HG03280 (cell line): ENCODE measurements at regions not wholly inside any gene's neighbourhood (a gene's known extent, or its start where the extent isn't known, plus 50 kb on each side); places are given as distances from the start of the nearest gene placed in this dataset.
"Not testable (repeated sequence)": the region's sequence is repeated elsewhere in the genome, so short reads cannot be mapped to it uniquely, and the experiment has no call there.

Experiments used
- ATAC-seq: cut with Tn5 transposase; IDR thresholded peaks from one replicate; pipeline ENCODE4 v1.9.1; 2021; ENCODE audit warnings: mild to moderate bottlenecking, moderate library complexity; ENCODE audit not compliant: unreplicated experiment

- no peak for ATAC-seq
These were observed 376.2 kb upstream of the GRAMD2B start for GRCh38 chr5:126046846-126047571.

DNA sequence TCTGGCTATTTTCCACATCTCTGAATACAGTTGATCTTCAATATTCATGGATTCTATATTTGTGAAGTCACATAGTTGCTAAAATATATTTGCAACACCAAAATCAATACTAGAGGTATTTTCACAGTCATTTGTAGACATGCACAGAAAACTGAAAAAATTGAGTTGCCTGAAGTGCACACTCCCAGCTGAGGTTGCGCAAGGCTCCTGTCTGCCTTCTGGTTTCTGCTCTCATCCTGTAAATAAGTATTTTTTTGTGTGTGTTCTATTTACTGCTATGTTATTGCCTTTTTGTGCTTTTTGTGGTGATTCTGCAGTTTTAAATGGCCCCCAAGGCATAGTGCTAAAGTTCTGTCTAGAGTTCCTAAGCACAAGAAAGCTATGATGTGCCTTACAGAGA lies 371.1 kb upstream of the GRAMD2B start:
- ATAC-seq: no peak

- no peak for ATAC-seq
These were observed 370.4 kb upstream of the GRAMD2B start for GRCh38 chr5:126052791-126053190.

DNA sequence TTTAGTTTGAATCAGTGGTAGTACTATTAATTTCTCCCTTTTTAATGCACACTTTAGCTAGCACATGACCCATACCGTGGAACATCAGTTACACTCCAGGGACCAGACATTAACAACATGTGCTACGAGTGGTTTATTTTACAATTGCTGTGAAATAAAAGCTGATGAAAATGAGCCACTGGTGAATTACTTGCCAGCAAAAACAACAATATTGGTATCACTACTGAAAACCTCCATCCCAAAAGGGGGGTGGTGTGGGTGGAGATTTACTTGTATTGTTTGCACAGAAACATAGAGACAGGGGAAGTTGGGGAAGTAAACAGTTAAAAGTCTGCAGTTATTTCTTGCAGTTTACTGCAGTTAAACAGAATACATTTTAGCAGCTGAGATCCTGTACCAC lies 369.6 kb upstream of the GRAMD2B start:
- ATAC-seq: no peak

DNA sequence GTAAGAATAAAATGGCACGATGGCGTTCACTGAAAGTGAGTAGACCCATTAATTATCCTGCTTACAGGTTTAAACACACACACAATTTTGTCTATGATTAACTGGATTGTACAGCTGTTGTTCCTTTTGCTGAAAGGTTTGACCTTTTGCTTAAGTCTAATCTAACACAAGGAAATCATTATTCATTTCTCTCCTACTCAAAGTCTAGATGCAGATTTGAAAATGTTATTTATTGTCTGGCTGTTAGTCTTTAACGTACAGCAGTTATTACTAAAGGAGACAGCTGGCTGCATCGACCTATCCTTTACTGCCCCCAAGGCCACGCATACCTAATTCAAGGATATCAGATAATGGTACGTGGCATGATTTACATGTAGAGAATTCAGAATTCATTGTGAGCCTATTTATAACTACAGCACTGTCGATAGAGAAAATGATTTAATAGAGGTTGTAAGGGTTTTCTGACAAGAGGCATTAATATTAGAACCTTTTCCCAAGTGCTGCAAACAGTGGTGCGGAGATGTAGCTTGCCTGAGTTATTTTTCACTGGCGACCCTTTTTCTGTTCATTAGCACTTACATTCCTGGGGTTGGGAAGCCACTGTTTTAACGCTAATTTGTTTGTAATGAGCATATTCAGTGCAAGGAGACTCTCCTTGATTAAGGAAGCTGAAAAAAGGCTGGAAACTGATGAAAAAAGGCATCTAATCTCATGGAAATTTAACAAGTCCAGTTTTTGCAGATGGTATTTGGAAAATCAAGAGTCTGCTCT lies 368.4 kb upstream of the GRAMD2B start:
- no peak for ATAC-seq

GRCh38 chr5:126055348-126055729 lies 367.9 kb upstream of the GRAMD2B start:
- no peak for ATAC-seq

DNA sequence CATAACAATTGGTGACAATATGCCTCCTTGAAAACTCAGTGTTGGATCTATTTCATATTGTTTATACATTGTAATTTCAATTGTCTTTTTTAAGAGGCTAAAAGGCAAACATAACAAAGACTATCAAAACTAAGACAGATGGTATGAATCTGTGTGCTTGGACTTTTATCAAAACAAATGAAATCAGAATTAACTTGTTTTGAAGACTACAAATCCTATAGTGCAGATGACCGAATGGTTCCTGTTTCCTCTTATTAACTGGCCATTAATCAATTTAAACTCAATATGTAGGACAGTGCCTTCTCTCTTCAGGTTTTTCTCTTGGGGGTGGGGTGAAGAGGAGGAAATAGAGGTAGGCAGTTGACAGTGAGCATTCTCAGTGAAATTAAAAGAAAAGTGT lies 366.9 kb upstream of the GRAMD2B start:
- ATAC-seq: no peak

DNA sequence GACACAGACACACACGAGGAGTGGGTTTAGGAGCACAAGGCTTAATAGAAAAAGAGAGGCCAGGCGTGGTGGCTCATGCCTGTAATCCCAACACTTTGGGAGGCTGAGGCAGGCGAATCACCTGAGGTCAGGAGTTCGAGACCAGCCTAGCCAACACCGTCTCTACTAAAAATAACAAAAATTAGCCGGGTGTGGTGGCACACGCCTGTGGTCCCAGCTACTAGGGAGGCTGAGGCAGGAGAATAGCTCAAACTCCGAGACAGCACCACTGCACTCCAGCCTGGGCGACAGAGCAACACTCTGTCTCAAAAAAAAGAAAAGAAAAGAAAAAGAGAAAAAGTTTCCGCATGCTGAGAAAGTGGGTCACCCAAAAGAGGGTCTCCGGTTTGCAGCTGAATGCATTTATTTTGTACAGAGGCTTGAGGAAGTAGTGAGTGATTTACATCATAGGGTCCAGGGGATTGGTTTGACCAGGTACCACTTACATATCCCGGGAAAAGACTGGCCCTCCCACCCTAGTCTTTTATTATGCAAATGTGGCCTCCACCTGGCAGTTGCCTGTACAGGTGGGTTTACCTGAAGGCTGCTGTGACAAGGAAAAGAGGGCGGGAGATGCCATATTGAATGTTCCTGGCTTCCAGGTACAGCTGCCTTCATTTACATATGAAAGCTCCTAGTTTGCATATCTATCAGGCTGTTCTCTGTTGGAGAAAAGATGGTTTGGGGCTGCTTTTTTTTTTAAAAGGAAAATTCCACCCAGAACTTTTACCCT lies 366.2 kb upstream of the GRAMD2B start:
- ATAC-seq: no peak

DNA sequence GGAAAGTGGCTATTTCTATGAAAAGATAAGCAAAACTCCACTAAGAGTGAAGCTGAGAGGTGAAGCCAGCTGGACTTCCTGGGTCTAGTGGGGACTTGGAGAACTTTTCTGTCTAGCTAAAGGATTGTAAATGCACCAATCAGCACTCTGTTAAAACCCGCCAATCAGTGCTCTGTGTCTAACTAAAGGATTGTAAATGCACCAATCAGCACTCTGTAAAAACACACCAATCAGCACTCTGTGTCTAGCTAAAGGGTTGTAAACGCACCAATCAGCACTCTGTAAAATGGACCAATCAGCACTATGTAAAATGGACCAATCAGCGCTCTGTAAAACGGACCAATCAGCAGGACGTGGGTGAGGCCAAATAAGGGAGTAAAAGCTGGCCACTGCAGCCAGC lies 364.8 kb upstream of the GRAMD2B start:
- not testable (repeated sequence) for ATAC-seq

DNA sequence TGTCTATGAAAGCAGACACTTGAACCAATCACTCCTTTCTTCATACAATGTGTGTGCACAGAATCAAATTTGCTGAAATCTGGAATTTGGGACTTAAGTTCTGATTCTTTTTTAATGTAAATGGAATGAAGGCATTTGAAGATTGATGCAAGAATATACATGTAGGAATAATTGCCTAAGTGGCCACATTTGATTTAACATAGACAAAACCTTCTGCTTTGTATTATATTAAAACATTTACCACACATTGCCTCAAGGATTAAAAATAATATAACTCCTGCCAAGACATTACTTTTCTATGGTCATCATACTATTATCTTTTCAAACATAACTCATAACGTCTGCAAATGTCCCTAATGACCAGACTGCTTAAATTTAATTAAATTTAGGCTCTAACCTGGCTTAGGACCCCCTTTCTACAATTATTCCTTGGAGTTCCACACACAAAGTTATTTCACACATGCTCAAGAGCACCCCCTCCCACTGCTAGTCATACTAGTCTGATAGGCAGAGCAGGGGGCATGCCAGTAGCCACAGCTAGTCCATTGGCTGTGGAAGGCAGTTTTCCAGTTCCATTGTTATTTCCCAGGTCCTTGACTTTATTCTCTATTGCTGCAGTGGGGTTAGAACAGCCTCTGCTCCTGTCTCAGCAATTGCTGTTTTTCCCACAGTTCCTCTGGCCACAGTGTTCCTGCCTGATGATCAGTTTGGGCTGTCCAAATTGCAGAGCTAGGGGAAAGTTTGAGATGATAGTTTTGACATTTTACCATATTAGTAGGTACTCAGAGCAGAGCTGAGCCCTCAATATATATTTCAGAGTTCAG lies 360.6 kb upstream of the GRAMD2B start:
- ATAC-seq: no peak

GRCh38 chr5:126065061-126065460 lies 358.1 kb upstream of the GRAMD2B start:
- ATAC-seq: no peak

GRCh38 chr5:126066836-126067235 lies 356.4 kb upstream of the GRAMD2B start:
- no peak for ATAC-seq

DNA sequence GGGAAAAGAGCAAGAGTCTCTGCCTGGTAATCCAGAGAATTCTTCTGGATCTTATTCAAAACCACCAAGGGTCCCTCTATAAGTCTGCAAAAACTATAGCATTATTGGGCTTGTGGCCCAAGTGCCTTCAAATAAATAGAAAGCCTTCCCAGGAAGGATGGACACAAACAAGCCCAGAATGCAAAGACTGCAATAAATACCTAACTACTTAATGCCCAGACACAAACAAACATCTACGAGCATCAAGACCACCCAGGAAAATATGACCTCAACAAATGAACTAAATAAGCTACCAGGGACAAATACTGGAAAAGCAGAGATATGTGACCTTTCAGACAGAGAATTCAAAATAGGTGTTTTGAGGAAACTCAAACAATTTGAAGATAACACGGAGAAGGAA lies 355.8 kb upstream of the GRAMD2B start:
- ATAC-seq: no peak

DNA sequence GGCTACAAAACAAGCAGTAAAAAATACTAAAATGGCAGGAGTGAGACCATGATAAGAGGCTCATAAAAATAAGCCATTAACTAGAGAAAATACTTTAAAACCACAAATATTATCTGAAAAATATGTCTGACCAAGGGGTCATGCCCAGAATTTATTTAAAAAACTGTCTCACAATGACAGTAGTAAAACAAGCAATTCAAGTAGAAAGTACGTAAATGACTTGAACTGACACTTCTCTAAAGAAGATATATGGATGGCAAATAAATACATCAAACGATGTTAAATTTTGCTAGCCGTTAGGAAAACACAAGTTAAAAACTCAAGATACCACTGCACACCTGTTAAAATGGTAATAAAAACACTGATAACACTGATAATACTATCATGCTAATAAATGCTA lies 353.9 kb upstream of the GRAMD2B start:
- ATAC-seq: no peak

GRCh38 chr5:126070481-126070880 lies 352.7 kb upstream of the GRAMD2B start:
- ATAC-seq: no peak

DNA sequence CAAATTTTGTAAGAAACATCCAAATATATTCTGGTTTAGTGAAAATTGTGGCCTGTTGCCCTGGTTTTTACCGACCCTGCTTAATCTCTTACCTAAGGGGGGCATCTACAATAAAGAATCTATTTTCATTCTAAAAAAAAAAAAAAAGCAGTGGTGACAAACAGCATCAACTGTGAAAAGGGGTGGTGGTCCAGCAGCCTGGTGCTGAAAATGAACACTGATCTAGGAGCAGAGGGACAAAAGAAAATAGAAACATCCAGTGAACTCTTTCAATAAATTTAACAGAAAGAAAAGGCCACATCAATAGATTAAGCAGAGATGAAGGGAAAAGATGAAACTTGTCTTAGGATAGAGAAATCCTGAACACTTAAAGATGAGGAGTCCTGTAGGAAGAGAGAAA lies 348.7 kb upstream of the GRAMD2B start:
- ATAC-seq: no peak

GRCh38 chr5:126079266-126079665 lies 343.9 kb upstream of the GRAMD2B start:
- ATAC-seq: no peak

- ATAC-seq: no peak
These were observed 342.0 kb upstream of the GRAMD2B start for GRCh38 chr5:126081209-126081608.

DNA sequence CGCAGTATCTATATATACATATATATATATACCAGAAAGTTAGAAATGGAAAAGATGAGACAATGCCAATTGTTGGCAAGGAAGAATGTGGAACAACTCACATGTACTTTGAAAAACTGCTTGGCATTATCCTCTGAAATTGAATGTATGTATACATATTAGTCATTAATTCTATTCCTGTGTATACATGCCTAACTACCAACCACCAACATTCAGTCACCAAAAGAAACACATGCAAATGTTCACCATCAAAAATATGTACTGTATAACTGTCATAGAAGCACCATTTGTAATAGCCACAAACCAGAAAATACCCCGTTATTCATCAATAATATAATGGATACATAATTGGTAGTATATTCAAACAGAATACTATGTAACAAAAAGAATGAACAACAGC lies 330.2 kb upstream of the GRAMD2B start:
- no peak for ATAC-seq

DNA sequence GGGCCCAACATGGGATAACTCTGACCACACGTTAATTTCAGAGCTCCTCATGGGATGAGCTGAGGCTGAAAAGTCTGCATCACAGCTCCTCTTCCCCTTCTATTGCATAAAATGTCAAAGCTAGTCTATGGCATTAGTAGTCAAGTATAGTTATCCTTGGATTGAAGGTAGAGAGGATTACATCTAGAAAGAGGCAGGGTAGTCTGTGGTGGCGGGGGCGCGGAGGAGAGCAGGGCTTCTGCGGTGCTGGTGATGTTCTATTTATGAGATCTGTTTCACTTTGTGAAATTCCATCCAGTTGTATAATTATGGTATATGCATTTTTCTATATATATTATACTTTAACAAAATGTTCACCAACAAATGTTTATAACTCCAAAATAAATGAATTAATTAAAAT lies 329.5 kb upstream of the GRAMD2B start:
- ATAC-seq: no peak

GRCh38 chr5:126094991-126095390 lies 328.2 kb upstream of the GRAMD2B start:
- no peak for ATAC-seq
